SK-N-SH treated with all-trans-retinoic acid at 6 μM for 48 hours (cell line): ENCODE measurements at regions not wholly inside any gene's neighbourhood (a gene's known extent, or its start where the extent isn't known, plus 50 kb on each side); places are given as distances from the start of the nearest gene placed in this dataset.

Experiments
- ATAC-seq: fragments of 200-7000 bp; cut with Tn5 transposase; 3 replicates; pipeline ENCODE4 v1.9.1; 2020; ENCODE audit warnings: mild to moderate bottlenecking, moderate library complexity
- ARNTL ChIP-seq: fragments of 450-650 bp; formaldehyde crosslinking; IDR thresholded peaks from 2 replicates; pipeline ENCODE4 v1.5.0; 2020; ENCODE audit warnings: low read depth, mild to moderate bottlenecking, moderate library complexity, borderline replicate concordance
- BACH2 ChIP-seq: fragments of 250-450 bp; sonication (Bioruptor Pico); IDR thresholded peaks from 2 replicates; pipeline ENCODE4 v1.9.0; 2021; ENCODE audit warnings: mild to moderate bottlenecking, borderline replicate concordance
- ESRRG ChIP-seq: fragments of 250-450 bp; sonication (Bioruptor Pico); IDR thresholded peaks from 2 replicates; pipeline ENCODE4 v1.6.1; 2021; ENCODE audit warnings: mild to moderate bottlenecking
- OSR1 ChIP-seq: fragments of 250-450 bp; sonication (Bioruptor Pico); IDR thresholded peaks from 2 replicates; pipeline ENCODE4 v1.8.0; 2022; ENCODE audit warnings: moderate library complexity, mild to moderate bottlenecking, inconsistent platforms
- PATZ1 ChIP-seq: fragments of 250-450 bp; sonication (Bioruptor Pico); IDR thresholded peaks from 2 replicates; pipeline ENCODE4 v1.8.0; 2020; ENCODE audit warnings: mild to moderate bottlenecking, moderate library complexity, borderline replicate concordance
- POU6F1 ChIP-seq: fragments of 250-450 bp; sonication (Bioruptor Pico); IDR thresholded peaks from 2 replicates; pipeline ENCODE4 v1.8.0; 2021; ENCODE audit warnings: low read depth, mild to moderate bottlenecking, moderate library complexity, borderline replicate concordance
- RARB ChIP-seq: fragments of 250-450 bp; sonication (Bioruptor Pico); IDR thresholded peaks from 2 replicates; pipeline ENCODE4 v1.8.0; 2021; ENCODE audit warnings: mild to moderate bottlenecking, moderate library complexity
- SNAI2 ChIP-seq: fragments of 250-450 bp; sonication (Bioruptor Pico); IDR thresholded peaks from 2 replicates; pipeline ENCODE4 v1.5.0; 2020; ENCODE audit warnings: mild to moderate bottlenecking, moderate library complexity
- TOX ChIP-seq: fragments of 250-450 bp; sonication (Bioruptor Pico); IDR thresholded peaks from 2 replicates; pipeline ENCODE4 v1.8.0; 2021; ENCODE audit warnings: mild to moderate bottlenecking, moderate library complexity, borderline replicate concordance
- TSHZ2 ChIP-seq: fragments of 250-450 bp; sonication (Bioruptor Pico); IDR thresholded peaks from 2 replicates; pipeline ENCODE4 v1.5.0; 2020; ENCODE audit warnings: mild to moderate bottlenecking, moderate library complexity
- ZC3H10 ChIP-seq: fragments of 250-450 bp; sonication (Bioruptor Pico); IDR thresholded peaks from 2 replicates; pipeline ENCODE4 v1.5.1; 2021; ENCODE audit warnings: mild to moderate bottlenecking, moderate library complexity
- ZFP3 ChIP-seq: fragments of 250-450 bp; sonication (Bioruptor Pico); IDR thresholded peaks from 2 replicates; pipeline ENCODE4 v1.5.0; 2020; ENCODE audit warnings: mild to moderate bottlenecking, moderate library complexity
- ZFP30 ChIP-seq: fragments of 450-650 bp; formaldehyde crosslinking; IDR thresholded peaks from 2 replicates; pipeline ENCODE4 v1.5.0; 2022; ENCODE audit warnings: mild to moderate bottlenecking, moderate library complexity
- ZNF565 ChIP-seq: fragments of 450-650 bp; formaldehyde crosslinking; conservative IDR thresholded peaks from 2 replicates; pipeline ENCODE4 v1.5.0; 2020; ENCODE audit warnings: low read depth, mild to moderate bottlenecking, moderate library complexity
- ZNF70 ChIP-seq: fragments of 450-650 bp; formaldehyde crosslinking; IDR thresholded peaks from 2 replicates; pipeline ENCODE4 v1.5.0; 2020; ENCODE audit warnings: mild to moderate bottlenecking, moderate library complexity
- TF ChIP-seq, protein P1 (sequence below): fragments of 250-450 bp; sonication (Bioruptor Pico); IDR thresholded peaks from 2 replicates; pipeline ENCODE4 v1.5.1; 2020; ENCODE audit warnings: low read depth, mild to moderate bottlenecking, moderate library complexity

- ATAC-seq: no peak
- TF ChIP-seq TSHZ2 (CRISPR knock-in tag) (no peak), ESRRG (CRISPR knock-in tag) (no peak), POU6F1 (CRISPR knock-in tag) (no peak), TOX (CRISPR knock-in tag) (no peak), ZNF70 (CRISPR knock-in tag) (no peak), PATZ1 (CRISPR knock-in tag) (no peak), ZFP3 (CRISPR knock-in tag) (no peak), BACH2 (CRISPR knock-in tag) (no peak), RARB (CRISPR knock-in tag) (no peak), ZNF565 (no peak)
- TF ChIP-seq, protein P1, sequence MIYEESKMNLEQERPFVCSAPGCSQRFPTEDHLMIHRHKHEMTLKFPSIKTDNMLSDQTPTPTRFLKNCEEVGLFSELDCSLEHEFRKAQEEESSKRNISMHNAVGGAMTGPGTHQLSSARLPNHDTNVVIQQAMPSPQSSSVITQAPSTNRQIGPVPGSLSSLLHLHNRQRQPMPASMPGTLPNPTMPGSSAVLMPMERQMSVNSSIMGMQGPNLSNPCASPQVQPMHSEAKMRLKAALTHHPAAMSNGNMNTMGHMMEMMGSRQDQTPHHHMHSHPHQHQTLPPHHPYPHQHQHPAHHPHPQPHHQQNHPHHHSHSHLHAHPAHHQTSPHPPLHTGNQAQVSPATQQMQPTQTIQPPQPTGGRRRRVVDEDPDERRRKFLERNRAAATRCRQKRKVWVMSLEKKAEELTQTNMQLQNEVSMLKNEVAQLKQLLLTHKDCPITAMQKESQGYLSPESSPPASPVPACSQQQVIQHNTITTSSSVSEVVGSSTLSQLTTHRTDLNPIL (CRISPR knock-in tag): no peak
Observed at GRCh38 chr13:20312292-20312691, 80.2 kb upstream of the GJB6 start.

- TF ChIP-seq ZC3H10 (CRISPR knock-in tag) (no peak), ZNF565 (no peak), OSR1 (CRISPR knock-in tag) (no peak), ESRRG (CRISPR knock-in tag) (no peak), TOX (CRISPR knock-in tag) (no peak), SNAI2 (CRISPR knock-in tag) (no peak), ARNTL (CRISPR knock-in tag) (no peak), TSHZ2 (CRISPR knock-in tag) (no peak), RARB (CRISPR knock-in tag) (no peak), PATZ1 (CRISPR knock-in tag) (no peak), ZFP3 (CRISPR knock-in tag) (no peak), ZFP30 (CRISPR knock-in tag) (no peak)
- TF ChIP-seq, protein P1 (CRISPR knock-in tag): no peak
- TF ChIP-seq, all 23 proteins: peak for 0
- ATAC-seq: no peak
Observed at GRCh38 chr13:20311596-20311995, 79.5 kb upstream of the GJB6 start.
